ENCODE measurements at regions not wholly inside any gene's neighbourhood (a gene's known extent, or its start where the extent isn't known, plus 50 kb on each side); places are given as distances from the start of the nearest gene placed in this dataset.
A peak's percentile ranks its signal among the peaks of the same experiment; 100 is the strongest.

DNA sequence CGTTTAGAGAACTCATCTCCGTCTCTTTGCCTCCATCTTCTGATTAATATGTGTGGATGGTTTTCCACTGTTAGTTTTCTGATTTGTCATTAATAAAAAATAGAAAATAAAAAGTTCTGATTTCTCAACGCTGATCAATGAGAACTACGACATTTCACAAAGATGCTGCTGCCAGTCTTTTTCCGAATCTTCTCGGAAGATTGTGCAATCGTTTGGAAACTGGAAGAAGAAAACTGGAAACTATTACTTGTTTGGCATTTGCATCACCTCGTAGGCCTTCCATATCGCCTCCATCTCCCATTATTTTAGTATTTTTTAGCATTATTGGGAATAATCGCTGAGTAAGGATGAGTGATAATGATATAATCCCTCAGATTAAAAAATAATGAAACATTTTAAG lies 123.2 kb upstream of the KLF6 start:
- no peak for FAIRE-seq
- Histone ChIP-seq H3K27me3 (ENCODE audit: control insufficient read depth, insufficient read depth, low read length) (no peaks in the 10 kb centered on the region), H3K4me3 (ENCODE audit: low read depth, low read length) (no peak overlapping the region), H3K36me3 (ENCODE audit: control insufficient read depth, insufficient read depth, low read length) (no peaks in the 10 kb centered on the region)
- no peak for DNase-seq (ENCODE audit: low read depth)
- TF ChIP-seq CTCF (IDR thresholded peaks at IDR 0.05; ENCODE audit: insufficient read depth, low read length, severe bottlenecking): no peak

GRCh38 chr10:3907514-3907913 lies 122.5 kb upstream of the KLF6 start:
- FAIRE-seq: no peak
- Histone ChIP-seq H3K4me3 (ENCODE audit: low read depth, low read length) (no peak overlapping the region), H3K27me3 (ENCODE audit: control insufficient read depth, insufficient read depth, low read length) (no peaks in the 10 kb centered on the region), H3K36me3 (ENCODE audit: control insufficient read depth, insufficient read depth, low read length) (no peaks in the 10 kb centered on the region)
- no peak for DNase-seq (ENCODE audit: low read depth)
- TF ChIP-seq CTCF (IDR thresholded peaks at IDR 0.05; ENCODE audit: insufficient read depth, low read length, severe bottlenecking): no peak

DNA sequence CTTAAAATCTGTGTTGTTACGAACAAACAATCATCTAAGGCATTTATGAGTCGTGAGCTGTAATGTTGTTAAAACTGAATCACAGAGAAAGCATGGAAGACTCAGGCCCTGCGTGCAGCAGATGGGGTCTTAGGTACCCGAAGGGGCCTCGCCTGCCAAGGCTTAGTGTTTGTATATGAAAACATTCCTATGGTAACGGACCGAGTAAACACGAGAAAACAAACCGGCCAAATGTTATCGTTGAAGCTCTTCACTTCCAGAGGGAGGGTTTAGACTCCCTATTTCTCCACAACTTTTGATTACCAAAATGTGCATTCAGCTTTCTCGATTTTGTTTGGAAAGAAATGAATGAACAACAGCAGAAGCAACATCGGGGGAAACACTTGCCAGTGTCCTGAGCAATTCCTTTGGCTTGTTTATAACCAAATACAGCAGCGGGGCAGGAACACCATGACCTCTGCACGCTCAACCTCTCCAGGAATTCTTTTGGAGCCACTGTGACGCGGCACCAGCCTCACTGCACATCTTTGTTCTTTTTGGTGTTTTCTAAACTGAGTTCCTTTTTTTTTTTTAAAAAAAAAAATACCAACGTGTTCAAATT lies 121.6 kb upstream of the KLF6 start:
- Histone ChIP-seq H3K36me3 (ENCODE audit: control insufficient read depth, insufficient read depth, low read length) (no peaks in the 10 kb centered on the region), H3K4me3 (ENCODE audit: low read depth, low read length) (no peak overlapping the region), H3K27me3 (ENCODE audit: control insufficient read depth, insufficient read depth, low read length) (no peaks in the 10 kb centered on the region)
- DNase-seq (ENCODE audit: low read depth): peak; percentile 23
- TF ChIP-seq CTCF (IDR thresholded peaks at IDR 0.05; ENCODE audit: insufficient read depth, low read length, severe bottlenecking): no peak
- FAIRE-seq: no peak

DNA sequence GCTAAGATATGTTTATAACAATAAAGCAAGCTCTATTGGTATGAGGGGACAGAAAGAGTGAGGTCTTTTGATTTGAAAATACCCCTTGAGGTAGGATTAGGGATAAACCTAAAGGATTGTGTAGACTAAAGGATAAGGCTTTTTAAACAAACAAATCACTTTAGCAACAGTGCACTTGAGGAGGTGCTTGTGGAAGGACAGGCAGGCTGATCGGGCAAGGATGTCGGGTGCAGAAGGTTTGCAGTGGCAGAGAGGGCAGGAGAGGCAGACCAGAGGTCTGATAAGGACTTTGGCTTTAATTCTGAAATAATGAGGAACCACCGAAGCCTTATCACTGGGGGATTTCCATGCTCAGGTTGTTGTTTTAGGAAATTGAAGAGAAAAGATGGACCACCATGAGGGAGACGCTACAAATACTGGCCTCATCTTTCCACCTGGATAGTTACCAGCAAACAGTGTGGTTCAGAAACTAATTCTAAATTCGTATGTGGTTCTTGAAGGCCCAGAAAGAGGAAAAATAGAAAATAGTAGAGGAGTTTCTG lies 119.5 kb upstream of the KLF6 start:
- no peaks in the 10 kb centered on the region for H3K36me3 ChIP-seq (ENCODE audit: control insufficient read depth, insufficient read depth, low read length)
- no peaks in the 10 kb centered on the region for H3K27me3 ChIP-seq (ENCODE audit: control insufficient read depth, insufficient read depth, low read length)
- DNase-seq (ENCODE audit: low read depth) (no peak), FAIRE-seq (no peak)
- no peak for TF ChIP-seq CTCF (IDR thresholded peaks at IDR 0.05; ENCODE audit: insufficient read depth, low read length, severe bottlenecking)
- H3K4me3 ChIP-seq (ENCODE audit: low read depth, low read length): no peak overlapping the region

DNA sequence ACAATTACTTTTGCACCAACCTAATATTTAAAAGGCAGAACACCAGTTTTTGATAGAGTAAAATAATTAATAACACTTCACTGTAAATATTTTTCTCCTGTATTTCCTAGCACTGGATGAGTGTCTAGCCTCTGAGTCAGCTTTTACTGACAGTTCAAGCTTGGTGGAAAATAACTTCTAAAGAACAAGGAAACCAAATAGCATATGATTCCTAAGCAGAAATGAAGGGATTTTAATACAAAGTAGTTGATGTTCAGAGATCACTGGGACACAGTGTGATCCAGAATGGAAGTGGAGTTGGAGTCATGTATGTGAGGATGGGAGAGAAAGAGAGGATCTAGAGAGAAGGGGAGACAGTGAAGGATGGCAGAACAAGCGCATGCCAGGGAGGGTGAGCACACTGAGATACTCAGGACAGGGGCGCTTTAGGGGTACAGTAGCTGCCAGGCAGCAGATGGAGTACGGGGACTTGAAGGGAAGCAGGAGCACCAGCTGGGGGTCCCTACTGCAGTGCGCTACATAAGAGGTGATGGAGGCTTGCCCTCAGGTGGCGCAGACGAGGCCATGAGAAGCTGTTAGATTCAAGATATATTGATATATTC lies 117.9 kb upstream of the KLF6 start:
- FAIRE-seq (no peak), DNase-seq (ENCODE audit: low read depth) (peak; percentile 65)
- no peaks in the 10 kb centered on the region for H3K27me3 ChIP-seq (ENCODE audit: control insufficient read depth, insufficient read depth, low read length)
- no peak for TF ChIP-seq CTCF (IDR thresholded peaks at IDR 0.05; ENCODE audit: insufficient read depth, low read length, severe bottlenecking)
- H3K4me3 ChIP-seq (ENCODE audit: low read depth, low read length): no peak overlapping the region
- no peaks in the 10 kb centered on the region for H3K36me3 ChIP-seq (ENCODE audit: control insufficient read depth, insufficient read depth, low read length)

Measured in bronchial epithelial cell (primary cell).